HepG2 (cell line): ENCODE measurements at regions not wholly inside any gene's neighbourhood (a gene's known extent, or its start where the extent isn't known, plus 50 kb on each side); places are given as distances from the start of the nearest gene placed in this dataset.

Experiments used
- ATAC-seq: fragments of 200-7000 bp; cut with Tn5 transposase; 3 replicates; pipeline ENCODE4 v1.9.1; 2020; ENCODE audit warnings: mild to moderate bottlenecking, moderate library complexity
- BruUV-seq: library from RNA; stranded (reverse); fragments of 400-500 nt; replicated peaks from 2 replicates; lab custom pipeline; 2021; lab: Mats Ljungman, UMichigan
- CTCF ChIA-PET: fragments of 300-600 bp; formaldehyde crosslinking; extraction: SDS; loops from one replicate; lab custom pipeline; 2021; ENCODE audit warnings: low total read pairs, inconsistent platforms, low intra/inter-chr PET ratio; lab: Yijun Ruan, JAX
- POLR2A ChIA-PET: fragments of 350-600 bp; sonication (Branson Sonifier 250); formaldehyde crosslinking; loops from one replicate; lab custom pipeline; 2020; ENCODE audit warnings: antibody characterized with exemption, inconsistent platforms; lab: Yijun Ruan, JAX
- DNase-seq: peaks from one replicate; pipeline ENCODE4 v3.0.0-alpha.2; 2015; ENCODE audit warnings: low spot score
- FAIRE-seq: peaks from 3 replicates; lab custom pipeline; 2011; peaks lifted over from hg19 to GRCh38; lab: Jason Lieb, UNC
- H2AFZ ChIP-seq: one replicate; pipeline ENCODE4 v1.6.1; 2011; ENCODE audit warnings: low read length, inconsistent platforms
- H3K27ac ChIP-seq: fragments of 300-600 bp; 3 replicates; pipeline ENCODE4 v1.8.0; 2011; ENCODE audit warnings: mixed run types, mild to moderate bottlenecking, mixed read lengths, low read length, inconsistent platforms; ENCODE audit not compliant: insufficient read depth; ENCODE audit errors: extremely low read length
- H3K27me3 ChIP-seq, 2 experiments: fragments of 200-600 bp in 1 of 2; 2 replicates in 1 of 2; 3 replicates in 1 of 2; pipeline versions ENCODE4 v1.6.0 to v1.8.0; 2011; ENCODE audit warnings: low read length in 2 of 2, mild to moderate bottlenecking in 2 of 2, moderate library complexity in 2 of 2, inconsistent platforms in 1 of 2; ENCODE audit not compliant: insufficient read depth in 2 of 2, control insufficient read depth in 1 of 2
- H3K36me3 ChIP-seq, 2 experiments: fragments of 200-600 bp in 1 of 2; replicated peaks in 1 of 2; 2 replicates in 1 of 2; 3 replicates in 1 of 2; pipeline versions ENCODE4 v1.5.1 to v1.8.0; 2011; ENCODE audit warnings: low read length in 2 of 2, inconsistent platforms in 1 of 2; ENCODE audit not compliant: insufficient read depth in 2 of 2, control insufficient read depth in 1 of 2
- H3K4me1 ChIP-seq: 2 replicates; pipeline ENCODE4 v1.5.1; 2012; ENCODE audit warnings: low read length, inconsistent platforms; ENCODE audit not compliant: insufficient read depth
- H3K4me2 ChIP-seq: 2 replicates; pipeline ENCODE4 v1.6.0; 2011; ENCODE audit warnings: low read depth, low read length, inconsistent platforms
- H3K4me3 ChIP-seq, 3 experiments: fragments of 200-600 bp in 1 of 3; sonication (generic), shearing (Covaris generic) in 1 of 3; replicated peaks in 1 of 3; 2 replicates each; pipeline ENCODE4 v1.5.1; 2011 to 2016; ENCODE audit warnings: low read length in 3 of 3, inconsistent platforms in 2 of 3, low read depth in 2 of 3, mild to moderate bottlenecking in 2 of 3, control low read depth in 1 of 3, mixed read lengths in 1 of 3; ENCODE audit not compliant: insufficient read depth in 1 of 3
- H3K79me2 ChIP-seq: one replicate; pipeline ENCODE4 v1.6.1; 2011; ENCODE audit warnings: low read length, inconsistent platforms; ENCODE audit not compliant: insufficient read depth
- H3K9ac ChIP-seq: 2 replicates; pipeline ENCODE4 v1.6.0; 2011; ENCODE audit warnings: mild to moderate bottlenecking, low read depth, low read length, inconsistent platforms; ENCODE audit not compliant: insufficient read depth
- H3K9me3 ChIP-seq: 2 replicates; pipeline ENCODE4 v1.5.1; 2012; ENCODE audit warnings: mild to moderate bottlenecking, low read length
- H4K20me1 ChIP-seq: 2 replicates; pipeline ENCODE4 v1.6.0; 2011; ENCODE audit warnings: inconsistent platforms, mild to moderate bottlenecking, low read length, moderate library complexity; ENCODE audit not compliant: insufficient read depth
- ASH2L ChIP-seq: fragments of 300-600, 200-600 bp; sonication (generic); IDR thresholded peaks from 2 replicates; pipeline ENCODE4 v1.7.0; 2017; ENCODE audit warnings: low read depth, mild to moderate bottlenecking, moderate library complexity, mixed read lengths, low read length; ENCODE audit not compliant: insufficient read length
- ATF3 ChIP-seq: sonication (generic); formaldehyde crosslinking; IDR thresholded peaks from 2 replicates; pipeline ENCODE4 v1.4.0; 2020; ENCODE audit warnings: missing genetic modification reagents
- ATF7-NPFF ChIP-seq: sonication (generic); formaldehyde crosslinking; IDR thresholded peaks from 2 replicates; pipeline ENCODE4 v1.8.1; 2023; ENCODE audit warnings: mild to moderate bottlenecking, low read depth, missing genetic modification reagents, moderate library complexity
- CHD2 ChIP-seq: IDR thresholded peaks from 2 replicates; pipeline ENCODE4 v1.6.1; 2011; ENCODE audit warnings: low read depth, low read length, improper control_type of control experiment
- IKZF5 ChIP-seq: IDR thresholded peaks from 2 replicates; pipeline ENCODE4 v1.6.1; 2018; ENCODE audit warnings: missing genetic modification reagents, mild to moderate bottlenecking, missing compliant biosample characterization
- MAFF ChIP-seq: IDR thresholded peaks from 2 replicates; pipeline ENCODE4 v1.6.1; 2011; ENCODE audit warnings: low read depth, low read length, improper control_type of control experiment
- MAFK ChIP-seq, 2 experiments: IDR thresholded peaks in 1 of 2; conservative IDR thresholded peaks in 1 of 2; 2 replicates each; pipeline ENCODE4 v1.6.1; 2011; ENCODE audit warnings: improper control_type of control experiment in 2 of 2, low read length in 2 of 2
- MAX ChIP-seq: IDR thresholded peaks from 2 replicates; pipeline ENCODE4 v1.6.1; 2012; ENCODE audit warnings: inconsistent platforms
- MNT ChIP-seq: fragments of 450-650 bp; IDR thresholded peaks from 2 replicates; pipeline ENCODE4 v1.6.1; 2016
- SOX13 ChIP-seq, 3 experiments: fragments of 450-650 bp in 1 of 3; sonication (generic) in 1 of 3; formaldehyde crosslinking in 1 of 3; IDR thresholded peaks in 2 of 3; conservative IDR thresholded peaks in 1 of 3; 2 replicates each; pipeline versions ENCODE4 v1.5.0 to v1.6.1; 2016 to 2020; ENCODE audit warnings: antibody characterized with exemption in 1 of 3, mild to moderate bottlenecking in 1 of 3, missing compliant biosample characterization in 1 of 3, missing genetic modification reagents in 1 of 3, moderate library complexity in 1 of 3
- SOX5 ChIP-seq: IDR thresholded peaks from 2 replicates; pipeline ENCODE4 v1.6.1; 2016; ENCODE audit warnings: borderline replicate concordance
- TFE3 ChIP-seq: IDR thresholded peaks from 2 replicates; pipeline ENCODE4 v1.6.1; 2016
- ZNF331 ChIP-seq: sonication (generic); formaldehyde crosslinking; IDR thresholded peaks from 2 replicates; pipeline ENCODE4 v1.4.0; 2020; ENCODE audit warnings: missing genetic modification reagents
- ZNF432 ChIP-seq: sonication (generic); formaldehyde crosslinking; IDR thresholded peaks from 2 replicates; pipeline ENCODE4 v1.5.0; 2020; ENCODE audit warnings: missing genetic modification reagents, mild to moderate bottlenecking, borderline replicate concordance
- ZNF644 ChIP-seq: IDR thresholded peaks from 2 replicates; pipeline ENCODE4 v1.6.1; 2016; ENCODE audit warnings: low read depth
- WGBS: methylation state at CpG from one replicate; pipeline ENCODE4 v1.1.6; 2017; ENCODE audit warnings: low lambda C conversion rate; 5-methylcytosine and 5-hydroxymethylcytosine counted together
- in situ Hi-C: cut with HindIII; loops from 2 replicates; pipeline ENCODE4 v1.10.0; 2017; ENCODE audit warnings: low pct_unique_long_range_greater_than_20kb; ENCODE audit not compliant: extremely low pct_ligation_motif_present
- intact Hi-C: fragments of 100-400 bp; cut with micrococcal nuclease; formaldehyde crosslinking; loops from one replicate; pipeline ENCODE4 v1.10.0; 2022; ENCODE audit not compliant: unreplicated experiment

- no peaks in the 10 kb centered on the region for H3K27me3 ChIP-seq
- H3K36me3 ChIP-seq, result no peaks in the 10 kb centered on the region
- ChIA-PET POLR2A (no interaction called here), CTCF (no interaction called here)
- H3K27ac ChIP-seq, result no peak overlapping the region
- no peaks in the 10 kb centered on the region for H3K79me2 ChIP-seq
- H2AFZ ChIP-seq, result no peak overlapping the region
- peak overlapping the region; percentile 38 for H3K4me2 ChIP-seq
- no peak overlapping the region for H3K4me3 ChIP-seq
- FAIRE-seq (no peak), DNase-seq (peak; percentile 19), ATAC-seq (peak; percentile 69)
- peaks cover 21% of the 10 kb centered on the region for H3K4me1 ChIP-seq
- no peaks in the 10 kb centered on the region for H4K20me1 ChIP-seq
- WGBS, result 3% methylated on average over 8 of the region's 8 CpGs
- no peak overlapping the region for H3K9ac ChIP-seq
- in situ Hi-C loops, result no loop called here
- BruUV-seq, result no TSS peak
- intact Hi-C loops, result no loop called here
- H3K9me3 ChIP-seq, result no peaks in the 10 kb centered on the region
- TF ChIP-seq MNT, result no peak
- TF ChIP-seq SOX5 (CRISPR knock-in tag), result peak; percentile 70; the same call in 1 of the 2 replicates
- no peak for TF ChIP-seq TFE3 (CRISPR knock-in tag)
- no peak for TF ChIP-seq SOX13 (IDR thresholded peaks at IDR 0.05)
- TF ChIP-seq SOX13 (CRISPR knock-in tag; conservative IDR thresholded peaks at IDR 0.05 in 1 of 2, IDR thresholded peaks at IDR 0.05 in 1 of 2), result peak in 1 of 2 experiments; percentile 43; a peak in 1 of 4 replicates
- TF ChIP-seq ATF7-NPFF (CRISPR knock-in tag), result no peak
- TF ChIP-seq IKZF5 (CRISPR knock-in tag), result no peak
- TF ChIP-seq MAX, result peak; percentile 38; the same call in 1 of the 2 replicates
- TF ChIP-seq ASH2L, result peak; percentile 51
- no peak for TF ChIP-seq ZNF432 (CRISPR knock-in tag)
- TF ChIP-seq CHD2, result peak; percentile 83
- no peak for TF ChIP-seq ATF3
- peak; percentile 83 to 87 for TF ChIP-seq MAFK (conservative IDR thresholded peaks at IDR 0.05 in 1 of 2, IDR thresholded peaks at IDR 0.05 in 1 of 2; ENCODE audit: low read length in 2 of 2)
- TF ChIP-seq ZNF331 (CRISPR knock-in tag), result no peak
- TF ChIP-seq MAFF, result peak; percentile 82
- no peak for TF ChIP-seq ZNF644 (CRISPR knock-in tag)
Measured at GRCh38 chr1:98458511-98459485, 202.7 kb upstream of the SNX7 start.
